GM12873 (cell line): ENCODE measurements at regions not wholly inside any gene's neighbourhood (a gene's known extent, or its start where the extent isn't known, plus 50 kb on each side); places are given as distances from the start of the nearest gene placed in this dataset.

Experiments
- CTCF ChIP-seq: IDR thresholded peaks from 2 replicates; pipeline ENCODE4 v1.5.1; 2012; ENCODE audit warnings: low read depth, mild to moderate bottlenecking, moderate library complexity, low read length, control low read depth; ENCODE audit not compliant: insufficient read depth; ENCODE audit errors: missing control alignments

DNA sequence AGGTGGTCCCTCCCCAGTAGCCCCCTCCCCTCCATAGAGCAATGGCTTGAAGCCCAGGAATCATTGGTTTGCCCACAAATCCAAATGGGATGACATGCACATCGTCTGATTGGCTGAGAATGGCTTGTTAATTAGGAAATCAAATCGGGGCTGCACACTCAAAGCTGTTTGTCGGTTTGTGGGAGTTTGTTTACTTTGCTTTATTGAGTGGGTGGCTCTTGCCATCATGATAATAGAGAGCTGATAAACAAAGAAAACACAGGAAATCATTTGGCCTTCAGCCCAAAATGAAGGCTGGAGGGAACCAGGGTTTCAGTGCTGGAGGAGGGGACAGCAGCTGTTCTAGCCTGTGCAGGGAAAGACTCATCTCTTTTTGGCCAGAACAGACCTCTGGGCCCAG, 316.3 kb downstream of the CBLN1 start:
- TF ChIP-seq CTCF, result no peak

DNA sequence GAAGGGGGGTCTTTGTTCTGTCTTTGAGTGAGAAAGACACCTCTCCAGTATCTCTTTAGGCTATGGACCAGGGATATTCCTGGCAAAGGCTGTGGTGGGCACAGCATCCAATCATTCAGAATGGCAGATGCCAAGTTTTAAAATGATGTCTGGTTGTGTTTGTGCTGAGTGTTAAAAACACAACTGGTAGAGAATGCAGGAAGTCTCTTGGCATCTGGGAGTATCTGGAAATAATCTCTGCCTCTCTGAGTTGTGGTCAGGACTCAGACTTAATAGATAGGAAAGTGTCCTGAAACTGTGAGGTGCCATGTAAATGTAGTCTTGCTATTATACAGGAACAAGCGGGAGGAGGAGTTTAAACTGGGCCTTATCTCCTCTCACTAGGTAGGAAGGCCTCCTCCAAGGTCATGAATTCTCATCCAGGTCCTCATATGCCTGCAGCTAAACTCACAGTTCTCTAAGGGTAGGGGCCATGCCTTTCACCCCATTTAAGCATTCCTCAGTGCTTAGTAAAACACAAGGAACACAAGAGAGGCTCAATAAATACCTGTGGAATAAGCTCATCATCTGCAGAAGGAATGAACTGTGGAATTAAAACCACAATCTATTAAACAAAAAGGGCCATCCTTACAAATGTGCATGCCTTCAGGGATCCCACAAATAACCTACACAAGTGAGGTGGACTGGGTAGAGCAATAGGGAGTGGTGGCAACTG, 317.6 kb downstream of the CBLN1 start:
- no peak for TF ChIP-seq CTCF

DNA sequence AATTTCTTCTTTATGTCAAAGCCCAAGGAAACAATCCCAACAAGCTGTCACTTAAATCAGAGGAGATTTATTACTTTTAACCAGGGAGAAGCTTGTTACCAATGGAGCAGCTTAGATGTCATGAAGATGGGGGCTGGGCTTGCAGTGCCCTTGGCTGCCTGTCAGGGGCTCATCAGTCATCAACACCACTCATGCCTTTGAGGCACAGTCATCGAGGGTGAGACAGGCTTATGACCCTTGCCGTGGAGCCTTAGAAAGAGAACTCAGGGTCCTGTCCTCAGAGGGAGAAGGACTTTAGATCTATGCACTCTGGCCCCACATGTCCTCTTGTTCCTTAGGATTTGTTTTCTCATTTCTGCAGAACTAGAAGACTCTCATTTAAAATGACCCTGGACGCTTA, 318.3 kb downstream of the CBLN1 start:
- no peak for TF ChIP-seq CTCF

- TF ChIP-seq CTCF, result no peak
These were observed 320.1 kb downstream of the CBLN1 start for GRCh38 chr16:48961546-48961945.

DNA sequence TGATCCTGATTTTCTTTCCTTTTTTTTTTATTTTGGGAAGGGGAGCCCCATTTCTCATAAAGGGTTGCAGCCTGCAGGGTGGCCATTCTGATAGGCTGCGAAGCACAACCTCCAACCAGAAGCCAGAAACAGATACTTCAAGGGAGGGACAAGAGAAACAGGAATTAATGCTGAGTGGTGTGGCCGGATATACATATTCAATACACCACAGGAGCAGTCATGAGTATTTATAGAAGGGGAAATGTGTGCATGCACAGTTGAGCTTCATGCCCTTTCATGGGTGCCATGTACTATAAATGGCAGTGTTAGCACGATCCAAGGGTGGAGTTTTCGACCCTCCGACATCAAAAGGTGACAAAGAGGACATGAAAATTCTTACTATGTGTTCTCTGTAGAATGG, 320.8 kb downstream of the CBLN1 start:
- TF ChIP-seq CTCF, result no peak

GRCh38 chr16:48959747-48960146, 321.9 kb downstream of the CBLN1 start:
- no peak for TF ChIP-seq CTCF

DNA sequence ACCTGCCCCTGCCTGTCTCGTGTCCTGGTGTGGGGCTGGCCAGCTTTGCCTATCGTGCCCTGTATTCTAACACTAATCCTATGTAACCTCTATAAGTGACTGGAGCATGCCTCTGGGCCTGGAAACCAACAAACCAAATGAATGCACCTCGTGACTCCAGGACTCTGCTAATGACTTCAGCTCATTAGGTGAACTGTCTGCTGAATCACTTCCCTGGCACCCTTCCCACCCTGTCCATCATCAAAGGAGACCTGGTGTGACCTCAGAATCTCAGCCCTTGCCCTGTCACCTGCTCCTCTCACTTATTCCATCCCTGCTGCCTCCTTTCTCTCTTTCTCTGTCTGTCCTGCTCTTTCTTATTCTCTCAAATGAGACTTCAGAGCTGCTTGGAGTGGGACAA, 322.4 kb downstream of the CBLN1 start:
- no peak for TF ChIP-seq CTCF
